ENCODE measurements at regions not wholly inside any gene's neighbourhood (a gene's known extent, or its start where the extent isn't known, plus 50 kb on each side); places are given as distances from the start of the nearest gene placed in this dataset.
"Not testable (repeated sequence)": the region's sequence is repeated elsewhere in the genome, so short reads cannot be mapped to it uniquely, and the experiment has no call there.

DNA sequence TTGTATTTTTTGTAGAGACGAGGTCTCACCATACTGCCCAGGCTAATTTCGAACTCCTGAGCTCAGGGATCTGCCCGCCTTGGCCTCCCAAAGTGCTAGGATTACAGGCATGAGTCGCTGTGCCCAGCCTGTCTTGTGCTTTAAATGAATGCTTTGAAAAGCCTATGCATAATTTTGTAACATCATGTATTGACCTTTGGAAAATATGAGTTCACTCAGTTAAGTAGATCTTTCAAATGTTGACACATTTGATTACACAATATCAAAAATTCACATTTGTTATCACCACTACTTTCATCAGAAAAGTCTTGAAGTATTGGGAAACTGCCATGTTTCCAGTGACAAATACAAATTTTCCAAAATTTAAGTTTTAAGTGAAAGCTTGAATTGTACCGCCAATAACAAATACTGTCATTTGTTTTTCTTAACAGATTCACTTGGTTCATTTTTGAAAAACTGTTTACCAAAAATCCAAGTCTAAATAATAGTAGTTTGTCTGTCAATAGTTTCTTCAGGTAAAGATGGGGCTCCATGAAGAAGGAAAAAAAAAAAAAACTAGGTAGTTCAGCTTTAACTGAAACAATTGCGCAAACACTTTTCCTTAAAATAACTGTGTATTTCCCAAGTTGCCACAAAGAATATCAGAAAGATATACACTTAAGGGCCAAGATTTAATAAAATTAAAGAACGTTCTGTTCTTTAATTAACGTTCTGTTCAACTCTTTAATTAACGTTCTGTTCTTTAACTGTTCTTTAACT is 233.2 kb upstream of the NR5A2 start:
- no peak for DNase-seq (ENCODE audit: low read depth in 4 of 4, low spot score in 3 of 4)

GRCh38 chr1:199799116-199799515 is 228.4 kb upstream of the NR5A2 start:
- DNase-seq (ENCODE audit: low read depth in 4 of 4, low spot score in 3 of 4) = no peak

DNA sequence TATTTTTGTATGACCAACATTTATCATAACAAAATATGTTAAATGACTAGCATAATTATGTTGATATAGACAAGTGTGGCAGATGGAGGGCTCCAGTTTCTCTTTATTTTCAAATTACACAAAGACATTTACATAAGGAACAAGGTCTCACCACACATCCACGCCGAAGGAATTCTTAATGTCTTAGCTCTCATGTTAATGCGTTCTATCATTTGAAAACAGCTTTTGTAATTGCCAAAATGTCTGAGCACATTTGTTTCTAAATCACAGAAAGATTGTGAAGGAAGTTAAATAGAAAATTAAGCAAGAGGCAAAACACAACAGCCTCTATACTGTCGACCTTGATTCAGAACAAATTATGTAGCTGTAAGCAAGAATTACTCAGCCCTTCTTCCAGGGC is 223.0 kb upstream of the NR5A2 start:
- no peak for DNase-seq (ENCODE audit: low read depth in 4 of 4, low spot score in 3 of 4)

GRCh38 chr1:199808110-199808870 is 219.2 kb upstream of the NR5A2 start:
- no peak for DNase-seq (ENCODE audit: low read depth in 4 of 4, low spot score in 3 of 4)

DNA sequence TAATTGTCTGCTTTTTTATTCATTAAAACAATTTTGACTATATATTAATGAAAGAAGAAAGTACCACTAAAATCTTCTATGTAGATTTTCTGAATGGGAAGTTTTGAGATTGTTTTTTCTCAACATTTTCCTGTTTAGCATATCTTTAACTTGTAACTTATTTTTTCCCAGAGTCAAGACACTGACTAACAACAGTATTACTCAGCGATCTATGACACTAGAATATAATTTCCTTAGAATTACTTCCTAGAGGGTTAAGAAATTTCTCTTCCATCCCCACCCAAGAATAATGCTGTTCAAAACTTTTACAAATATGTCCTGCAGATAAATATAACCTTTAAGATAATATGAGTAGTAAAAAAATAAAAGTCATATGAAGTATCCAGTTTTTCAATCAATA is 218.2 kb upstream of the NR5A2 start:
- no peak for DNase-seq (ENCODE audit: low read depth in 4 of 4, low spot score in 3 of 4)

DNA sequence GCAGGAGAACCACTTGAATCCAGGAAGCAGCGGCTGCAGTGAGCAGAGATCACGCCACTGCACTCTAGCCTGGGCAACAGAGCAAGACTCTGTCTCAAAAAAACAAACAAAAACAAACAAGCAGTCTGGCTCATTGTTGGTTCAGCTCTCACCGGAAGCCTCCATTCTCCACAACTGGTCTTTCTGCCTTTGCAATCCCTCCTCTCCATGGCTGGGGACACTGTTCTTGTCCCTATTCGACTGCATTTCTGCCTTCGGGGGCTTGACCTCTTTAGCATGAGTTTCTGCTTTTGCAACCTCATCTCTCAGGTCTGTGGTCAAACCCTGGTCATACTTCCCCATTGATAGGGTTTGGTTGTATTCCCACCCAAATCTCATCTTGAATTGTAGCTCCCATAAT is 216.3 kb upstream of the NR5A2 start:
- DNase-seq (ENCODE audit: low read depth in 4 of 4, low spot score in 3 of 4) = no peak

- no peak for DNase-seq (ENCODE audit: low read depth in 4 of 4, low spot score in 3 of 4)
Observed at GRCh38 chr1:199813198-199813597, 214.3 kb upstream of the NR5A2 start.

DNA sequence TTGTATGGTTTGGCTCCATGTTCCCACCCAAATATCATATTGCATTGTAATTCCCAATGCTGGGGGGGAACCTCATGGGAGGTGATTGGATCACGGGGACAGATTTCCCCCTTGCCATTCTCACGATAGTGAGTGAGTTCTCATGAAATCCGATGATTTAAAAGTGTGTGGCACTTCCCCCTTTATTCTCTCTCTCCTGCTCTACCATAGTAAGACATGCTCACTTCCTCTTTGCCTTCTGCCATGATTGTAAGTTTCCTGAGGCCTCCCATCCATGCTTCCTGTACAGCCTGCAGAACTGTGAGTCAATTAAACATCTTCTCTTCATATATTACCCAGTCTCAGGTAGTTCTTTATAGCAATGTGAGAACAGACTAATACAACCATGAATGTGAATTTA is 211.6 kb upstream of the NR5A2 start:
- DNase-seq (ENCODE audit: low read depth in 4 of 4, low spot score in 3 of 4) = no peak

DNA sequence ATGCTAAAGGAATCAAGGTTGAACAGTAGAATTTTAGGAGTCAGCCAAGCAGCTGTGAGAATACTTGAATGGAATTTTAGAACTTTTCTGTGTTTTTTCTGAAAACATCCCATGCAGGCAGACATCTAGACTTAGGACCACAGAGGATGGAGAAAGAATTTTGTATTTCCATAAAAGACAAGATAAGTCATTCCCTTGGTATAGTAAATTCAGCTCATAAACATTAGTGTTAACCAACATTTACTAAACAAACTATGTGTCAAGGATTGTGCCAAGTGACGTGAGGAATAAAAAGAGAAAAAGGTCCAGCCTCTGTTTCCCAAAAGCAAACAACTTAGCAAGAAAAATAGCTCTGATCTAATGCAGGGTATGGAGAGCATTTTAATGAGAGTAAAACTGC is 210.2 kb upstream of the NR5A2 start:
- no peak for DNase-seq (ENCODE audit: low read depth in 4 of 4, low spot score in 3 of 4)

- DNase-seq (ENCODE audit: low read depth in 4 of 4, low spot score in 3 of 4) = no peak
Observed at GRCh38 chr1:199821029-199821779, 206.3 kb upstream of the NR5A2 start.

DNA sequence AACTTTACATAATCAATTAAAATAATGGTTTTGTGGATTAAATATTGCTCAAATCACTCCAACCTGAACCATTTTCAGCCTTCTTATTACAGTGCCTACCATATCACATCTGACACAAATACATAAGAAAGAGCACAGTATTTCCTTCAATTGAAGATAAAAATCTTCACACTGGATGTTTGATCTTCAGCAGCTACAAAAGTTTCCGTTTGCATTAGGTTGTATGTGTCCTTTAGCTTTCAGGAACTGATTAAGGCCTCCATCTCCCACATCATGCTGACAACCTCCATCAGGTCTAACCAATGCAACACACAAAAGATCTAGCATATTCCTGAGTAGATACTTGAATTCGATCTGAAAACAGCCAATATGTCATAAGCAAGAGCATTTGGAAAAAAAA is 195.1 kb upstream of the NR5A2 start:
- no peak for DNase-seq (ENCODE audit: low read depth in 4 of 4, low spot score in 3 of 4)

DNA sequence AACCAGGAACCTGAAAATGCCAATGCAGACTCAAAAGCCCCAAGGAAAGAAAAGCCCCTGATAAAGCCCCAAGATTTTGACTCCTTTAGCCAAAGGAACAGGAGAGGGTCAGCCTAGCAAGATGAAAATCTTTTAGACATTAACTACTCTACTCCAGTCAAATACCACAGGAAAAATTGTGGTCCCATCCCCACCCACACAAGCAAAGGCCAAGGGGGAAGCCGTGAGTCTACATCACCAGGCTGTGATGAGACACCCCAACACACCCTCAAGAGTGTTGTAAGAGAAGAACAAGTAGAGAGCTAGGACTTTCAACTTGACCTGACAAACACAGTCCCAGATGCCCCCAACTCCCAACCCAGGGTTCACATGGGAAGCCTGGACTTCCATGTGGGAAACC is 192.8 kb upstream of the NR5A2 start:
- DNase-seq (ENCODE audit: low read depth in 4 of 4, low spot score in 3 of 4) = no peak

- DNase-seq (ENCODE audit: low read depth in 4 of 4, low spot score in 3 of 4) = no peak
Observed at GRCh38 chr1:199836430-199836829, 191.1 kb upstream of the NR5A2 start.

GRCh38 chr1:199837321-199837720 is 190.2 kb upstream of the NR5A2 start:
- DNase-seq (ENCODE audit: low read depth in 4 of 4, low spot score in 3 of 4) = no peak

DNA sequence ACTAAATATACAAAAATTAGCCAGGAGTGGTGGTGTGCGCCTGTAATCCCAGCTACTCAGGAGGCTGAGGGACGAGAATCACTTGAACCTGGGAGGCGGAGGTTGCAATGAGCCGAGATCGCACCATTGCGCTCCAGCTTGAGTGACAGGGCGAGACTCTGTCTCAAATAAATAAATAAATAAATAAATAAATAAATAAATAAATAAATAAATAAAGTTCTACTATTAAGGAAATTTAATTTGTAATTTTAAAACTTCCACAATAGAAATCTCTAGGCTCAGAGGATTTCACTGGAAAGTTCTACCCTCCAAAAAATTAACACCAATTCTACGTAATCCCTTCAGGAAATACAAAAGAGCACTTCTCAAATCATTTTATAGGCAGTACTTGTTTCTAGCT is 187.9 kb upstream of the NR5A2 start:
- DNase-seq (ENCODE audit: low read depth in 4 of 4, low spot score in 3 of 4) = not testable (repeated sequence)

- not testable (repeated sequence) for DNase-seq (ENCODE audit: low read depth in 4 of 4, low spot score in 3 of 4)
Observed at GRCh38 chr1:199843096-199843495, 184.4 kb upstream of the NR5A2 start.

DNA sequence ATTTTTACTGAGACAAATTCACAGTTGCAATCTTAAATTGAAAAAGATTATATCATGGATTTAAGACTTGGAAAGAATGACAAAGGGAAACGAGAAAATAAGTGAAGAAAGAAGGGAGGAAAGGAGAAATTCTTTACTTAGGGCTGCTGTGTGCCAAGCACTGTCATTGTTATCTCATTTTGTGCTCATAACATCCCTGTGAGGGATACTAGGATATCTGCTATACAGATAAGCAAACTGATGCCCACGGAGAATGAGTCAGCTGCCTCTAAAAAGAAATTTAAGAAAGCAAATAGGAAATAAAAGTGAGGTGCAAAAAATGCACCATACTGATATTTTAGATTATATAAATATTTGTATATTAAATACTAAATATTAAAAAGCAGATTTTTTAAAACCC is 183.6 kb upstream of the NR5A2 start:
- DNase-seq (ENCODE audit: low read depth in 4 of 4, low spot score in 3 of 4) = no peak

- DNase-seq (ENCODE audit: low read depth in 4 of 4, low spot score in 3 of 4) = no peak
Observed at GRCh38 chr1:199847021-199847420, 180.5 kb upstream of the NR5A2 start.

- DNase-seq (ENCODE audit: low read depth in 4 of 4, low spot score in 3 of 4) = no peak
Observed at GRCh38 chr1:199851439-199852140, 175.9 kb upstream of the NR5A2 start.

- no peak for DNase-seq (ENCODE audit: low read depth in 4 of 4, low spot score in 3 of 4)
Observed at GRCh38 chr1:199854686-199855321, 172.7 kb upstream of the NR5A2 start.

Data from right renal pelvis (tissue), 4 donors.